ENCODE measurements at regions not wholly inside any gene's neighbourhood (a gene's known extent, or its start where the extent isn't known, plus 50 kb on each side); places are given as distances from the start of the nearest gene placed in this dataset.
"Not testable (repeated sequence)": the region's sequence is repeated elsewhere in the genome, so short reads cannot be mapped to it uniquely, and the experiment has no call there.

GRCh38 chr18:51491678-51492372 lies 294.3 kb upstream of the MEX3C start:
- no peak for DNase-seq (ENCODE audit: low spot score)
- no peak overlapping the region for H3K27ac ChIP-seq
- H3K4me1 ChIP-seq (replicated peaks): no peaks in the 10 kb centered on the region
- no peaks in the 10 kb centered on the region for H3K9me3 ChIP-seq
- no peak overlapping the region for H3K4me3 ChIP-seq
- H3K36me3 ChIP-seq: no peaks in the 10 kb centered on the region
- TF ChIP-seq CTCF (IDR thresholded peaks at IDR 0.05) (no peak), POLR2AphosphoS5 (IDR thresholded peaks at IDR 0.05) (no peak), POLR2A (IDR thresholded peaks at IDR 0.05) (no peak)
- H3K27me3 ChIP-seq (replicated peaks; ENCODE audit: insufficient read depth): no peaks in the 10 kb centered on the region
- 88% methylated on average over 4 of the region's 4 CpGs for WGBS
- intact Hi-C loops (cut with DNase I): no loop called here

GRCh38 chr18:51498085-51498855 lies 300.8 kb upstream of the MEX3C start:
- intact Hi-C loops (cut with DNase I): no loop called here
- no peak for DNase-seq (ENCODE audit: low spot score)
- no peaks in the 10 kb centered on the region for H3K27me3 ChIP-seq (replicated peaks; ENCODE audit: insufficient read depth)

GRCh38 chr18:51503351-51503750 lies 305.9 kb upstream of the MEX3C start:
- no peaks in the 10 kb centered on the region for H3K36me3 ChIP-seq
- no peaks in the 10 kb centered on the region for H3K9me3 ChIP-seq
- H3K27ac ChIP-seq: no peak overlapping the region
- TF ChIP-seq POLR2A (IDR thresholded peaks at IDR 0.05) (no peak), POLR2AphosphoS5 (IDR thresholded peaks at IDR 0.05) (no peak), CTCF (IDR thresholded peaks at IDR 0.05) (no peak)
- intact Hi-C loops (cut with DNase I): no loop called here
- no peak overlapping the region for H3K4me3 ChIP-seq
- H3K4me1 ChIP-seq (replicated peaks): no peaks in the 10 kb centered on the region
- no peaks in the 10 kb centered on the region for H3K27me3 ChIP-seq (replicated peaks; ENCODE audit: insufficient read depth)
- DNase-seq (ENCODE audit: low spot score): no peak

More at GRCh38 chr18:51498085-51498855, 300.8 kb upstream of the MEX3C start:
- no peaks in the 10 kb centered on the region for H3K9me3 ChIP-seq
- H3K4me1 ChIP-seq (replicated peaks): no peaks in the 10 kb centered on the region
- TF ChIP-seq CTCF (IDR thresholded peaks at IDR 0.05): no peak
- TF ChIP-seq POLR2A (IDR thresholded peaks at IDR 0.05): no peak
- TF ChIP-seq POLR2AphosphoS5 (IDR thresholded peaks at IDR 0.05): no peak
- no peaks in the 10 kb centered on the region for H3K36me3 ChIP-seq
- no peak overlapping the region for H3K4me3 ChIP-seq
- H3K27ac ChIP-seq: no peak overlapping the region
- 83% methylated on average over 4 of the region's 4 CpGs for WGBS

DNA sequence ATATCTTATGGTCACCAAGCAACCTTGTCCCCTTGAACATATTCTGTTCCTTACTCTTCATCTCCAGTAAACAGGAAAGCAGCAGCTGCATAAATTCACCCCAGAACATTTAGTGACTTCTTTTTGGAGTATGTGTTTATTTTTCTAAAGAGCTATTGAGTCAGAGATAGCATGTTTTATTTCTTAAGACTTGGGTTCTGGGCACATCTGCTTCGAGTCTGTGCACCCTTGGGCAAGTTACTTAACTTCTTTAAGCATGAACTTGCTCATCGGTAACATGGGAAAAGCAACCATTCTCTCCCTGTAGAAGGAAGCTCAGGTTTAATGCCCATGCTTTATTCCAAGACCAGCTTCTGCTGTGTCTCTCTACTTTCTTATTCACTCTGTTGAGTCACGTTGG lies 309.3 kb upstream of the MEX3C start:
- no peaks in the 10 kb centered on the region for H3K9me3 ChIP-seq
- no peak for DNase-seq (ENCODE audit: low spot score)
- no peaks in the 10 kb centered on the region for H3K27me3 ChIP-seq (replicated peaks; ENCODE audit: insufficient read depth)
- TF ChIP-seq POLR2AphosphoS5 (IDR thresholded peaks at IDR 0.05) (no peak), CTCF (IDR thresholded peaks at IDR 0.05) (no peak), POLR2A (IDR thresholded peaks at IDR 0.05) (no peak)
- WGBS: 83% methylated on average over 3 of the region's 3 CpGs
- H3K27ac ChIP-seq: no peak overlapping the region
- H3K36me3 ChIP-seq: no peaks in the 10 kb centered on the region
- intact Hi-C loops (cut with DNase I): no loop called here
- no peaks in the 10 kb centered on the region for H3K4me1 ChIP-seq (replicated peaks)
- H3K4me3 ChIP-seq: no peak overlapping the region

DNA sequence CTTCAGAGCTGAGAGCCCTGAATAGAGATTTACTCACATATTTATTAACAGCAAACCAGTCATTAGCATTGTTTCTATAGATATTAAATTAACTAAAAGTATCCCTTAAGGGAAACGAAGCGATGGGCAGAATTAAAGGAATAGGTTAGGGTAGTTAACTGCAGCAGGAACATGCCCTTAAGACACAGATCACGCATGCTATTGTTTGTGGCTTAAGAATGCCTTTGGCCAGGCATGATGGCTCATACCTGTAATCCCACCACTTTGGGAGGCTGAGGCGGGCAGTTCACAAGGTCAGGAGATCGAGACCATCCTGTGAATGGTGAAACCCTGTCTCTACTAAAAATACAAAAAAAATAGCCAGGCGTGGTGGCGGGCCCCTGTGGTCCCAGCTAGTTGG lies 310.9 kb upstream of the MEX3C start:
- intact Hi-C loops (cut with DNase I): not testable (repeated sequence)
- 99% methylated on average over 7 of the region's 7 CpGs for WGBS

More for the DNA sequence above, 310.9 kb upstream of the MEX3C start:
- not testable (repeated sequence) for H3K4me1 ChIP-seq (replicated peaks); DNase-seq (ENCODE audit: low spot score); H3K9me3 ChIP-seq; H3K27ac ChIP-seq; H3K36me3 ChIP-seq; H3K4me3 ChIP-seq; H3K27me3 ChIP-seq (replicated peaks; ENCODE audit: insufficient read depth)
